H1 (cell line): ENCODE measurements at regions not wholly inside any gene's neighbourhood (a gene's known extent, or its start where the extent isn't known, plus 50 kb on each side); places are given as distances from the start of the nearest gene placed in this dataset.

Experiments
- CTCF ChIA-PET: fragments of 300-600 bp; sonication (Branson Sonifier 250); formaldehyde crosslinking; loops from one replicate; lab custom pipeline; 2021; ENCODE audit not compliant: partially characterized antibody; lab: Charles Lee
- POLR2A ChIA-PET: fragments of 300-600 bp; sonication (Branson Sonifier 250); formaldehyde crosslinking; loops from one replicate; lab custom pipeline; 2021; ENCODE audit warnings: inconsistent platforms; ENCODE audit not compliant: partially characterized antibody; lab: Charles Lee
- DNase-seq, 2 experiments: peaks; one replicate each; pipeline versions ENCODE4 v3.0.0 to v3.0.0-alpha.2; 2010 to 2022; ENCODE audit warnings: low spot score in 2 of 2, low read depth in 1 of 2, mixed read lengths in 1 of 2
- FAIRE-seq: peaks from 2 replicates; lab custom pipeline; 2011; peaks lifted over from hg19 to GRCh38; lab: Jason Lieb, UNC
- H2AFZ ChIP-seq: 2 replicates; pipeline ENCODE4 v1.8.1; 2012; ENCODE audit warnings: low read length, inconsistent platforms
- H2AK5ac ChIP-seq: 2 replicates; pipeline ENCODE4 v1.6.1; 2013; ENCODE audit warnings: low read depth, low read length
- H2BK120ac ChIP-seq: replicated peaks from 2 replicates; pipeline ENCODE3; 2013; ENCODE audit warnings: low read depth, low read length, inconsistent platforms
- H2BK12ac ChIP-seq: 2 replicates; pipeline ENCODE4 v1.6.1; 2013; ENCODE audit warnings: low read depth, low read length
- H2BK15ac ChIP-seq: 2 replicates; pipeline ENCODE4 v1.6.1; 2013; ENCODE audit warnings: low read length
- H2BK20ac ChIP-seq: 2 replicates; pipeline ENCODE4 v1.6.1; 2013; ENCODE audit warnings: low read length
- H2BK5ac ChIP-seq: 2 replicates; pipeline ENCODE4 v1.6.1; 2013; ENCODE audit warnings: low read depth, low read length
- H3K14ac ChIP-seq: 2 replicates; pipeline ENCODE4 v1.6.1; 2013; ENCODE audit warnings: inconsistent platforms; ENCODE audit not compliant: insufficient read length
- H3K18ac ChIP-seq: 2 replicates; pipeline ENCODE4 v1.6.1; 2013; ENCODE audit warnings: low read length; ENCODE audit errors: extremely low read depth
- H3K23ac ChIP-seq: 2 replicates; pipeline ENCODE4 v1.6.1; 2013; ENCODE audit warnings: inconsistent platforms; ENCODE audit not compliant: insufficient read length
- H3K23me2 ChIP-seq: 2 replicates; pipeline ENCODE4 v1.6.1; 2013; ENCODE audit warnings: low read depth, low read length
- H3K27ac ChIP-seq: 2 replicates; pipeline ENCODE4 v1.6.1; 2011; ENCODE audit warnings: low read depth, low read length, inconsistent platforms
- H3K27me3 ChIP-seq, 4 experiments: replicated peaks in 1 of 4; 1 replicate in 1 of 4; 2 replicates in 3 of 4; pipeline versions ENCODE4 v1.6.1 to v1.8.1; 2011 to 2013; ENCODE audit warnings: low read length in 3 of 4, mild to moderate bottlenecking in 3 of 4, inconsistent platforms in 2 of 4, mixed read lengths in 2 of 4, moderate library complexity in 1 of 4; ENCODE audit not compliant: control insufficient read depth in 3 of 4, insufficient read depth in 3 of 4; ENCODE audit errors: extremely low read depth in 1 of 4
- H3K36me3 ChIP-seq, 4 experiments: 2 replicates each; pipeline versions ENCODE4 v1.6.1 to v1.8.1; 2011 to 2013; ENCODE audit warnings: mild to moderate bottlenecking in 4 of 4, low read length in 3 of 4, moderate library complexity in 2 of 4, control low read depth in 1 of 4, inconsistent platforms in 1 of 4; ENCODE audit not compliant: insufficient read depth in 4 of 4, control insufficient read depth in 2 of 4
- H3K4ac ChIP-seq: replicated peaks from 2 replicates; pipeline ENCODE3; 2013; ENCODE audit warnings: low read length, low read depth, mixed read lengths, inconsistent platforms; ENCODE audit not compliant: insufficient read length
- H3K4me1 ChIP-seq, 4 experiments: replicated peaks in 1 of 4; 1 replicate in 1 of 4; 2 replicates in 3 of 4; pipeline versions ENCODE4 v1.6.1 to v1.8.1; 2011 to 2013; ENCODE audit warnings: low read length in 3 of 4, inconsistent platforms in 2 of 4, mixed read lengths in 1 of 4; ENCODE audit not compliant: insufficient read depth in 4 of 4, control insufficient read depth in 3 of 4
- H3K4me2 ChIP-seq, 2 experiments: 2 replicates each; pipeline versions ENCODE4 v1.6.1 to v1.8.1; 2011 to 2013; ENCODE audit warnings: low read depth in 2 of 2, low read length in 2 of 2, control low read depth in 1 of 2, inconsistent platforms in 1 of 2, mild to moderate bottlenecking in 1 of 2; ENCODE audit not compliant: insufficient read depth in 1 of 2
- H3K4me3 ChIP-seq, 4 experiments: fragments of 200-600, 300-600 bp in 1 of 4; sonication (generic), shearing (Covaris generic), sonication (Bioruptor Twin) in 1 of 4; 2 replicates each; pipeline versions ENCODE4 v1.5.1 to v1.8.1; 2011 to 2016; ENCODE audit warnings: low read length in 4 of 4, low read depth in 3 of 4, control low read depth in 2 of 4, inconsistent platforms in 2 of 4, mild to moderate bottlenecking in 2 of 4, mixed read lengths in 1 of 4, moderate library complexity in 1 of 4; ENCODE audit not compliant: insufficient read depth in 2 of 4; ENCODE audit errors: extremely low read depth in 1 of 4
- H3K56ac ChIP-seq: replicated peaks from 2 replicates; pipeline ENCODE3; 2013; ENCODE audit warnings: low read depth, mild to moderate bottlenecking, mixed read lengths, low read length, inconsistent platforms; ENCODE audit not compliant: insufficient read length
- H3K79me1 ChIP-seq: 2 replicates; pipeline ENCODE4 v1.6.1; 2013; ENCODE audit warnings: low read depth, low read length, control low read depth
- H3K79me2 ChIP-seq, 2 experiments: 2 replicates each; pipeline versions ENCODE4 v1.6.1 to v1.8.1; 2012 to 2013; ENCODE audit warnings: low read length in 2 of 2, mild to moderate bottlenecking in 2 of 2, inconsistent platforms in 1 of 2; ENCODE audit not compliant: insufficient read depth in 2 of 2, control insufficient read depth in 1 of 2
- H3K9ac ChIP-seq, 4 experiments: replicated peaks in 1 of 4; 1 replicate in 1 of 4; 2 replicates in 3 of 4; pipeline versions ENCODE4 v1.6.1 to v1.8.1; 2011 to 2013; ENCODE audit warnings: low read depth in 3 of 4, low read length in 3 of 4, control low read depth in 2 of 4, mild to moderate bottlenecking in 2 of 4, moderate library complexity in 2 of 4, inconsistent platforms in 1 of 4; ENCODE audit errors: extremely low read depth in 1 of 4
- H3K9me3 ChIP-seq, 2 experiments: 2 replicates each; pipeline versions ENCODE4 v1.6.1 to v1.8.1; 2012 to 2013; ENCODE audit warnings: mild to moderate bottlenecking in 2 of 2, moderate library complexity in 2 of 2, control low read depth in 1 of 2, inconsistent platforms in 1 of 2, low read depth in 1 of 2, low read length in 1 of 2, mixed read lengths in 1 of 2; ENCODE audit not compliant: insufficient read depth in 2 of 2
- H4K20me1 ChIP-seq, 2 experiments: replicated peaks in 1 of 2; 2 replicates each; pipeline versions ENCODE3 to v1.8.1; 2011 to 2013; ENCODE audit warnings: inconsistent platforms in 2 of 2, low read length in 2 of 2, mild to moderate bottlenecking in 1 of 2; ENCODE audit not compliant: insufficient read depth in 2 of 2, control insufficient read depth in 1 of 2
- H4K5ac ChIP-seq: 2 replicates; pipeline ENCODE4 v1.6.1; 2013; ENCODE audit warnings: low read length, low read depth, mixed read lengths, inconsistent platforms; ENCODE audit not compliant: insufficient read length
- H4K8ac ChIP-seq: 2 replicates; pipeline ENCODE4 v1.8.0; 2013; ENCODE audit warnings: mild to moderate bottlenecking, moderate library complexity, low read length, inconsistent platforms; ENCODE audit not compliant: insufficient read depth; ENCODE audit errors: extremely low read depth
- H4K91ac ChIP-seq: replicated peaks from 2 replicates; pipeline ENCODE3; 2013; ENCODE audit warnings: low read length, mixed read lengths, inconsistent platforms; ENCODE audit not compliant: insufficient read length
- CHD2 ChIP-seq: IDR thresholded peaks from 2 replicates; pipeline ENCODE4 v1.6.1; 2012; ENCODE audit warnings: low read length, improper control_type of control experiment
- EP300 ChIP-seq, 2 experiments: IDR thresholded peaks; 1 replicate in 1 of 2; 2 replicates in 1 of 2; pipeline ENCODE4 v1.6.1; 2011 to 2012; ENCODE audit warnings: low read depth in 2 of 2, low read length in 2 of 2, mild to moderate bottlenecking in 2 of 2, borderline replicate concordance in 1 of 2, inconsistent platforms in 1 of 2, moderate library complexity in 1 of 2
- GABPA ChIP-seq: IDR thresholded peaks from 2 replicates; pipeline ENCODE4 v1.6.1; 2011; ENCODE audit warnings: mild to moderate bottlenecking, low read length, moderate library complexity, borderline replicate concordance; ENCODE audit not compliant: insufficient read depth
- RBBP5 ChIP-seq: IDR thresholded peaks from 2 replicates; pipeline ENCODE4 v1.7.1; 2012; ENCODE audit warnings: low read depth, mild to moderate bottlenecking, inconsistent platforms, low read length, moderate library complexity, borderline replicate concordance
- SP1 ChIP-seq: IDR thresholded peaks from 2 replicates; pipeline ENCODE4 v1.6.1; 2011; ENCODE audit warnings: low read depth, low read length
- TEAD4 ChIP-seq: IDR thresholded peaks from 2 replicates; pipeline ENCODE4 v1.6.1; 2012; ENCODE audit warnings: low read depth, low read length, inconsistent platforms, mixed read lengths
- WGBS, 2 experiments: shearing (Covaris generic) in 1 of 2; methylation state at CpG; one replicate each; pipeline versions ENCODE4 v1.1.6 to v1.1.7; 2013 to 2015; ENCODE audit warnings: low lambda C conversion rate in 2 of 2, mixed read lengths in 2 of 2, inconsistent platforms in 1 of 2, low coverage in 1 of 2, missing lambda C conversion rate in 1 of 2; ENCODE audit not compliant: insufficient replicate concordance in 2 of 2, insufficient coverage in 1 of 2, insufficient read length in 1 of 2; ENCODE audit errors: extremely low coverage in 1 of 2, missing lambda C conversion rate in 1 of 2; 5-methylcytosine and 5-hydroxymethylcytosine counted together
- TF ChIP-seq, protein P1 (sequence below): IDR thresholded peaks from 2 replicates; pipeline ENCODE4 v1.6.1; 2011; ENCODE audit warnings: low read depth, mild to moderate bottlenecking, low read length; ENCODE audit not compliant: insufficient read depth

DNA sequence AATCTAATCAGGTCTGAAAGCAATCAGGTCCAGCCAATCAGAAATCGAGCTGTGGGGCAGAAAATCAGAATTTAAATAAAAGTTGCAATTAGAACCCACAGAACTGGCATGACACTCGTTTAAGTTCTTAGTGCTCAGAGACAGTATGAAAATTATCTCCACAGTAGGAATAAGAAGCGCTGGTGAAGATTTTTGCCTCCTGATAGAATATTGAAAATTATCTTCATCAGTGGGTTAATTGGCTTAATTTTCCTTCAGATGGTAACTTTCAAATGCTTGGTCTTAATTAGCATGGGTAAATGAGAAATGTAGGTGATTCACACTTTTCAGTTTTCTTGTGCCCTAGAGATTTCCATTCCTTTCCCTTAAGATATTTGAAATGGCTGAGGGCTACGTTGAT is 109.1 kb upstream of the MDFIC2 start:
- no peak overlapping the region for H3K4me3 ChIP-seq
- H4K20me1 ChIP-seq = no peaks in the 10 kb centered on the region
- no peak overlapping the region for H4K8ac ChIP-seq
- no peak overlapping the region for H2AK5ac ChIP-seq
- no peak overlapping the region for H3K18ac ChIP-seq
- no peak overlapping the region for H2BK120ac ChIP-seq
- no peak overlapping the region for H3K23ac ChIP-seq
- no peaks in the 10 kb centered on the region for H3K4me1 ChIP-seq
- no peak overlapping the region for H3K27ac ChIP-seq
- WGBS, 2 experiments = 65% methylated on average over 4 of the region's 4 CpGs; no CpG with 5 or more reads in 1 of the 2 experiments
- no peak overlapping the region for H3K4ac ChIP-seq
- H2BK20ac ChIP-seq = no peak overlapping the region
- H2BK12ac ChIP-seq = no peak overlapping the region
- no peaks in the 10 kb centered on the region for H3K27me3 ChIP-seq
- no peak overlapping the region for H3K9ac ChIP-seq
- DNase-seq (no peak), FAIRE-seq (no peak)
- H3K23me2 ChIP-seq = no peaks in the 10 kb centered on the region
- no peak overlapping the region for H3K14ac ChIP-seq
- H3K56ac ChIP-seq = no peak overlapping the region
- no peak overlapping the region for H4K5ac ChIP-seq
- no peaks in the 10 kb centered on the region for H3K79me1 ChIP-seq
- no peak overlapping the region for H3K4me2 ChIP-seq
- ChIA-PET CTCF (interaction anchor here (1.2 kb wide), 1 partner anchor 63 kb away, joined by 3 read pairs; no protein-coding TSS in a partner anchor), POLR2A (no interaction called here)
- H3K79me2 ChIP-seq = no peaks in the 10 kb centered on the region
- no peak overlapping the region for H2BK5ac ChIP-seq
- no peak overlapping the region for H2AFZ ChIP-seq
- no peak overlapping the region for H4K91ac ChIP-seq
- H3K9me3 ChIP-seq = no peaks in the 10 kb centered on the region
- H3K36me3 ChIP-seq = no peaks in the 10 kb centered on the region
- H2BK15ac ChIP-seq = no peak overlapping the region
- TF ChIP-seq SP1 = no peak
- no peak for TF ChIP-seq GABPA
- TF ChIP-seq, protein P1, sequence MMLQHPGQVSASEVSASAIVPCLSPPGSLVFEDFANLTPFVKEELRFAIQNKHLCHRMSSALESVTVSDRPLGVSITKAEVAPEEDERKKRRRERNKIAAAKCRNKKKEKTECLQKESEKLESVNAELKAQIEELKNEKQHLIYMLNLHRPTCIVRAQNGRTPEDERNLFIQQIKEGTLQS = no peak
- no peak for TF ChIP-seq EP300 (IDR thresholded peaks at IDR 0.05; ENCODE audit: borderline replicate concordance in 1 of 2, low read depth in 2 of 2, low read length in 2 of 2)
- no peak for TF ChIP-seq TEAD4
- TF ChIP-seq CHD2 = no peak
- TF ChIP-seq RBBP5 = no peak
